ENCODE measurements at regions not wholly inside any gene's neighbourhood (a gene's known extent, or its start where the extent isn't known, plus 50 kb on each side); places are given as distances from the start of the nearest gene placed in this dataset.

DNA sequence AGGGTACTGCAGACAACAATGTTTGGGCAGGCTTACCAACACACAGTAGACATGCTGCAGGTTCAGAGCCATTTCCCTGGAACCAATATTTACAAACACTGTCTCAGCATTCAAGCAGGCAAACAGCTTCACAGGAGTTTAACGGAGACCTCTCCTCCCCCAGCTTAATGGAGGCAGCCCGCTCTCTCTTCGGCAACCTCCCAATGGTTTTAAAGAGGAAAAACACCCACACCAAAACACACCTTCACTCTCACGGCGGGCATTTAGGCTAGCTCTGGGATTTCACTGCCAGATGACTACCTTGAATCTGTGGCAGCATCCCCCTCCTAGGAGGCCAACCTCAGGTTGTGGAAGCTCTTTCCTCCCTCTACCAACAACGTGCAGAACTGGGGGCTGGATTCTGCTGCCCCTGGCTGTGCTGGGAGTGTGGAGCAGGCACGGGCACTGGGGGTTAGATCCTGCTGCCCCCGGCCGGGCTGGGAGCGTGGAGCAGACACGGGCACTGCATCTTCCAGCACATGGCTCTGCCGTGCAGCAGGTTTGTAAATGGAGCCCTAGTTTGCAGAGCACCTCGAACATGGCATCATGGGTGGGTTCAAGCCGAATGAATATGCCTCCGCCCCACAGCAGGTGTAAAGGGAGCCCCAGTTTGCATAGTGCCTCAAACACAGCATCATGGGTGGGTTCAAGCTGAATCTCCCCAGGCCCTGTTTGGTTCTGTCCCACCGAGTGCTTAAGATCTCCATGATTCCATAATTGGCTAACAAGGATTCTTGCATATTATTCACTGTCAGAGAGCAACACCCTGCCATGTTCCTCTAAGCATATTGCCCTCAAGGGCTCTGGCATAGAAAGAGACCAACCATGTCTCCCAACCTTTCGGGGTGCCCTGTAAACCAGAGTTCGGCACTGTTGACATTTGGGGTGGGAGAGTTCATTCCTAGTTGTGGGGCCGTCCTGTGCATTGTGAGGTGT lies 86.4 kb downstream of the RBFOX3 start:
- Histone ChIP-seq H3K9me3 (ENCODE audit: control insufficient read depth, low read length) (no peaks in the 10 kb centered on the region), H3K36me3 (ENCODE audit: control insufficient read depth, insufficient read depth, low read length) (no peaks in the 10 kb centered on the region), H3K27me3 (replicated peaks; ENCODE audit: control insufficient read depth, insufficient read depth, low read length, poor library complexity, severe bottlenecking) (peaks cover 1% of the 10 kb centered on the region), H3K4me1 (ENCODE audit: control insufficient read depth, insufficient read depth, low read length, poor library complexity, severe bottlenecking) (no peaks in the 10 kb centered on the region), H3K4me3 (ENCODE audit: insufficient read depth, low read depth, low read length, poor library complexity, severe bottlenecking) (no peak overlapping the region), H3K27ac (ENCODE audit: insufficient read depth, low read length, poor library complexity, severe bottlenecking) (no peak overlapping the region)
- no peak for DNase-seq

DNA sequence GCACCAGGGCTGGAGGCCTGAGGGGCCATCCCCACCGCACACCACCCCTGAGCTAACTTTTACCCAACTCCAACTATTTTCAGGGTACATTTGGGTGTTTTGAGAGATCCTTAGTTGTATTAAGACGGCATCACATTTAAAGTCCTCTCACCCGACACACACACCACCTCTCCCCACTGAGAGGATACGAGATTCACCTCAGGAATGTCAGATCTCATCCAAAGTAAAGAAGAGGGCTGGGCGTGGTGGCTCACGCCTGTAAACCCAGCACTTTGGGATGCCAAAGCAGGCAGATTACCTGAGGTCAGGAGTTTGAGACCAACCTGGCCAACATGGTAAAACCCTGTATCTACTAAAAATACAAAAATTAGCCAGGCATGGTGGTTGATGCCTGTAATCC lies 88.4 kb downstream of the RBFOX3 start:
- H3K27me3 ChIP-seq (replicated peaks; ENCODE audit: control insufficient read depth, insufficient read depth, low read length, poor library complexity, severe bottlenecking), result peaks cover 12% of the 10 kb centered on the region
- no peak overlapping the region for H3K27ac ChIP-seq (ENCODE audit: insufficient read depth, low read length, poor library complexity, severe bottlenecking)
- no peak overlapping the region for H3K4me3 ChIP-seq (ENCODE audit: insufficient read depth, low read depth, low read length, poor library complexity, severe bottlenecking)
- no peaks in the 10 kb centered on the region for H3K36me3 ChIP-seq (ENCODE audit: control insufficient read depth, insufficient read depth, low read length)
- no peaks in the 10 kb centered on the region for H3K4me1 ChIP-seq (ENCODE audit: control insufficient read depth, insufficient read depth, low read length, poor library complexity, severe bottlenecking)
- no peaks in the 10 kb centered on the region for H3K9me3 ChIP-seq (ENCODE audit: control insufficient read depth, low read length)
- DNase-seq, result no peak

DNA sequence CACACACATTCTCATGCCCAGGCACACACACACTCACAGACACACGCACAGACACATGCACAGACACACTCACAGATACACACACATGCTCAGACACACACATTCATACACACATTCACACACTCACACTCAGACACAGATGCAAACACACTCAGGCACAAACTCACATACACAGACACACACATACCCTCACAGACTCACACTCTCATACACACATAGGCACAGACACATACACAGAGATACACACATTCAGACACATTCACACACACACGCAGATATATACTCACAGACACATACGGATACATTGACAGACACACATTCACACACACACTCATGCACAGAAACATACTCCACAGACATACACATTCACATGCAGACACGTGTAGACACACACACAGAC lies 89.6 kb downstream of the RBFOX3 start:
- Histone ChIP-seq H3K4me3 (ENCODE audit: insufficient read depth, low read depth, low read length, poor library complexity, severe bottlenecking) (no peak overlapping the region), H3K27ac (ENCODE audit: insufficient read depth, low read length, poor library complexity, severe bottlenecking) (no peak overlapping the region), H3K4me1 (ENCODE audit: control insufficient read depth, insufficient read depth, low read length, poor library complexity, severe bottlenecking) (no peaks in the 10 kb centered on the region), H3K27me3 (replicated peaks; ENCODE audit: control insufficient read depth, insufficient read depth, low read length, poor library complexity, severe bottlenecking) (peaks cover 17% of the 10 kb centered on the region), H3K9me3 (ENCODE audit: control insufficient read depth, low read length) (no peaks in the 10 kb centered on the region), H3K36me3 (ENCODE audit: control insufficient read depth, insufficient read depth, low read length) (no peaks in the 10 kb centered on the region)
- no peak for DNase-seq

DNA sequence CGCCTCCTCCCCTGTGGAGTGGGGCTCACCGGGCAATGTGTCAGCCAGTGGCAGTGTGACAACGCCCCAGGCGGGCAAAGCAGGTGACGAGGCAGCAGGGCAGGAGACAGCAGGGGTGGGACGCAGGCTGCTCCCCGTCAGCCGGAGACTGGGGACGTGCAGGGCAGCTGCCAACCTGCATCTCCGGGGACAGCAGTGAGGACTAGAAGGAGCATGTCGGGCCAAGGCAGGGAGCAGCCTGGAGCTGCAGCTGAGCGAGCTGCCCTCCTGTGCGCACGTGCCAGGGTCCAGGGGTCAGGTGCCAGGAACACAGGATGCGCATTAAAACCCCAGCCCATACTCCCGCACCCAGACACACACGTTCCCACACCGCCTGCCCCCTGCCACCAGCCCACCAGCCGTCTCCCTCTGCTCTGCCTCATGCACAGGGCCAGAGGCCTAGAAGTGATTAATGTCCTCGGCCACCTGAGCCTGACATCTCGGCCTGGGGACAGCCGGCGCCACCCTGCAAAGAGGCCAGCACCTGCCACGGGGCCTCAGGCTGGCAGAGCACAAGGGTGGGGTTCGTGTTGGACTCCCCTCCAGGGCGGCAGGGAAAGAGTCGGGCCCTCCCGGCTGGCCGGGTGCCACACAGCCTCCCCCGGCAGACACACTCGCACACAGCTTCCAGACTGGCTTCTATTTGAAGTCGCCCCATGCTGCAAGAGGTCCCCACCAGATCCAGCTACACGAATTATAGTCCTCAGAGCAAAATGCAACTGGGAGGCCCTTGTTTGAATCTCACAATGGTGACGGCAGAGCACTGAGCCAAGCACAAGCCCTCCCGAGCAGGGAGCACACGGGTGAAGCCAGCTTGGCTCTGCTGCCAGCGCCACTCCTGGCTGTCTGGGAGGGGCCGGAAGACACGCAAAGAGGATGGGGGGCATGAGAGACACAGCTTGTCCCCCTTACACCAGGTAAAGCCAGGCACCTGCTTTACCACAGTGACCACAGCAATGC lies 90.4 kb downstream of the RBFOX3 start:
- peaks cover 17% of the 10 kb centered on the region for H3K27me3 ChIP-seq (replicated peaks; ENCODE audit: control insufficient read depth, insufficient read depth, low read length, poor library complexity, severe bottlenecking)
- H3K4me3 ChIP-seq (ENCODE audit: insufficient read depth, low read depth, low read length, poor library complexity, severe bottlenecking), result no peak overlapping the region
- H3K4me1 ChIP-seq (ENCODE audit: control insufficient read depth, insufficient read depth, low read length, poor library complexity, severe bottlenecking), result no peaks in the 10 kb centered on the region
- no peak overlapping the region for H3K27ac ChIP-seq (ENCODE audit: insufficient read depth, low read length, poor library complexity, severe bottlenecking)
- H3K9me3 ChIP-seq (ENCODE audit: control insufficient read depth, low read length), result no peaks in the 10 kb centered on the region
- DNase-seq, result no peak
- H3K36me3 ChIP-seq (ENCODE audit: control insufficient read depth, insufficient read depth, low read length), result no peaks in the 10 kb centered on the region

DNA sequence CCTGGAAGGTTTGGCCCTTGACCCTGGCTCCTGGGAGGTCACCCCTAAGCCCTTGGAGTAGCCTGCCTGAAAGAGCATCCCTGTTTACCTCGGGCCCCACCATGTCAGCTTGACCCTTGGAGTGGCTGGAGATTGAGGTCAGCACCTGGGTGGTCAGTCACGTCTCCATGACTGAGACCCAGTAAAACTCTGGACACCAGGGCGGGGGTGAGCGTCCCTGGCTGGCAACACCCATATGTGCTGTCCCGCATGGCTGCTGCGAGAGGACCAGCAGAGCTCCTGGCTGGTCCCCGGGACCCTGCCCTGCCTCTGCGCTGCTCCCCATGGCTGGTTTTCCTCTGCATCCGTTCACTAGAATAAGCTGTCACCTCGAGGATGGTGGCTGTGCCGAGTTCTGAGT lies 91.2 kb downstream of the RBFOX3 start:
- no peak for DNase-seq
- H3K9me3 ChIP-seq (ENCODE audit: control insufficient read depth, low read length), result no peaks in the 10 kb centered on the region
- no peaks in the 10 kb centered on the region for H3K36me3 ChIP-seq (ENCODE audit: control insufficient read depth, insufficient read depth, low read length)
- peaks cover 17% of the 10 kb centered on the region for H3K27me3 ChIP-seq (replicated peaks; ENCODE audit: control insufficient read depth, insufficient read depth, low read length, poor library complexity, severe bottlenecking)
- H3K27ac ChIP-seq (ENCODE audit: insufficient read depth, low read length, poor library complexity, severe bottlenecking), result no peak overlapping the region
- H3K4me1 ChIP-seq (ENCODE audit: control insufficient read depth, insufficient read depth, low read length, poor library complexity, severe bottlenecking), result no peaks in the 10 kb centered on the region
- H3K4me3 ChIP-seq (ENCODE audit: insufficient read depth, low read depth, low read length, poor library complexity, severe bottlenecking), result no peak overlapping the region

DNA sequence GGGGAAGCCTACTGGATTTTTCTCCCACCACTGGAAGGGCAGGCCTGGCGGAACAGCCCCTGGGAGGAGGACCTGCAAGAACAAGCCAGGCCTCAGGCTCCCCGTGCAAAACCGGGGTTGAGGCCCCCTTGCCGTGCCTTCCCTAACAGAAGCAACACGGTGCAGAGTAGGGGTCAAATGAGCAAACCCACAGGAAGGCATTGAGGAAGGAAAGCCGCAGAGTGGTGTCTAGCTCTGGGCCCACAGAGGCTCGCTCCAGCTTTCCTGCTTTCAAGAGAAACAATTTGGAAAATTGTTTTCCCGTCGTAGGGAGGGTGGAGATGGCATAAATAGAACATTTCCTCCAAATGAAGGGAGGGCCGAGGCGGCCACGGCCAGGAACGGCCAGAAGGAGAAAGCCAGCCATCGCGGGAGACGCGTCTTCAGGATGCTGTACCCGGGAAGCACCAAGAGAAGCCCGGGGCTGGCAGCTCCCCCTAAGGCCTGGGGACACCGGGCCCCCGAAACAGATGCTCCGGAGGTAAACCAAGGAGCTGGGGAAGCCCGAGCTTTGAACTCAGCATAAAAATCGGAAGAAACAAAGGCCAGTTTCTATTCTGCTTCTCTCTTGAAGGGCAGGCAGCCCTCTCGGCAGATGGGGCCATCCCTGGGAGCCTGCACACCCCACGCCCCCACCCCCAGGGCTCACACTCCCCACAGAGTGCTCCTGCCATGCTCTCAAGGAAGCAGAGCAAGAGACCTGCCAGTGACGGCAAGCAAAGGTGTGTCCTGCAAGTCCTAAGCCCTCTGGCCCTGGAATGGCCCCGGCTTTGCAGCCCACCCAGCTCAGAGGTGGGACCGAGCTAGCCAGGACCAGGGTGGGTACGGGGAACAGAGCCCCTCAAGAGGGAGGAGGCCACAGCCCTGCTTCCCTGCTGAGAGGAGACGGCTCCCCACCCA lies 92.0 kb downstream of the RBFOX3 start:
- Histone ChIP-seq H3K4me1 (ENCODE audit: control insufficient read depth, insufficient read depth, low read length, poor library complexity, severe bottlenecking) (no peaks in the 10 kb centered on the region), H3K36me3 (ENCODE audit: control insufficient read depth, insufficient read depth, low read length) (no peaks in the 10 kb centered on the region), H3K27me3 (replicated peaks; ENCODE audit: control insufficient read depth, insufficient read depth, low read length, poor library complexity, severe bottlenecking) (peaks cover 17% of the 10 kb centered on the region)

DNA sequence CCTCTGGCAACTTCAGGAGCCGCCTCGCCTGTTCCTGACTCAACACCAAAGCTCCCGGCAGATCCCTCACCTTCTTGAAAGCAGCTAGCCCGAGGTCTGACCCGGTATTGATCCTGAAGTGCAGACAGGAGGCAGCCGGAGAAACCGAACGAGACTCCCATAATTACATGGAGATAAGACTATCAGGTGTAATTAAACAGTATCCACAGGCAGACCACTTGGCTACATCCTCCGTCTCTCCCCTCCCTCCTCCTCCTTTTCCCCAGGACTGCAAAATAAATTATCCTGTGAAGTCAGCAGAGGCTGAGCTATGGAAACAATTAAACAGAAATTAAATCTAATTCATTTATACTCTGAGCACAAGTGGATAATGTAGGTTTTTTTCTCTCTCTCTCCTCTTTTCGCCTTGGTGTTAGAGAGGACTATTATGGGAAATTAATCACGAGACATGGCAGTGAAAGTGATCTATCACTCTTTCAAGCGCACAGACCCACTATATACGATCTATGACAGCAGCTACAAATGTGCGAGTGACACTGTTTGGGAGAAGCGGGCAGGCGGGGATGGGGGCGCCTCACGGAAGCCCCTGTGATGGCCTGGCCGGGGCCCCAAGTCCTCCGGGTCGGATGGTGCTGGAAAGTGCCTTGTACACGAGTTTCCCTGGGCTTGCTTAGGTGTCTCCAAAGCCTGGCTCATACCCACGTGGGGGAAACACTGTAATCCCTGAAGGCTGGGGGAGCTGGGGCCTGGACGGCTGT lies 92.8 kb downstream of the RBFOX3 start:
- no peak for DNase-seq
- no peaks in the 10 kb centered on the region for H3K9me3 ChIP-seq (ENCODE audit: control insufficient read depth, low read length)
- no peak overlapping the region for H3K4me3 ChIP-seq (ENCODE audit: insufficient read depth, low read depth, low read length, poor library complexity, severe bottlenecking)
- no peak overlapping the region for H3K27ac ChIP-seq (ENCODE audit: insufficient read depth, low read length, poor library complexity, severe bottlenecking)
- no peaks in the 10 kb centered on the region for H3K36me3 ChIP-seq (ENCODE audit: control insufficient read depth, insufficient read depth, low read length)
- no peaks in the 10 kb centered on the region for H3K4me1 ChIP-seq (ENCODE audit: control insufficient read depth, insufficient read depth, low read length, poor library complexity, severe bottlenecking)
- H3K27me3 ChIP-seq (replicated peaks; ENCODE audit: control insufficient read depth, insufficient read depth, low read length, poor library complexity, severe bottlenecking), result peaks cover 17% of the 10 kb centered on the region

More for the DNA sequence above, 92.0 kb downstream of the RBFOX3 start:
- Histone ChIP-seq H3K9me3 (ENCODE audit: control insufficient read depth, low read length) (no peaks in the 10 kb centered on the region), H3K27ac (ENCODE audit: insufficient read depth, low read length, poor library complexity, severe bottlenecking) (no peak overlapping the region), H3K4me3 (ENCODE audit: insufficient read depth, low read depth, low read length, poor library complexity, severe bottlenecking) (no peak overlapping the region)
- no peak for DNase-seq

DNA sequence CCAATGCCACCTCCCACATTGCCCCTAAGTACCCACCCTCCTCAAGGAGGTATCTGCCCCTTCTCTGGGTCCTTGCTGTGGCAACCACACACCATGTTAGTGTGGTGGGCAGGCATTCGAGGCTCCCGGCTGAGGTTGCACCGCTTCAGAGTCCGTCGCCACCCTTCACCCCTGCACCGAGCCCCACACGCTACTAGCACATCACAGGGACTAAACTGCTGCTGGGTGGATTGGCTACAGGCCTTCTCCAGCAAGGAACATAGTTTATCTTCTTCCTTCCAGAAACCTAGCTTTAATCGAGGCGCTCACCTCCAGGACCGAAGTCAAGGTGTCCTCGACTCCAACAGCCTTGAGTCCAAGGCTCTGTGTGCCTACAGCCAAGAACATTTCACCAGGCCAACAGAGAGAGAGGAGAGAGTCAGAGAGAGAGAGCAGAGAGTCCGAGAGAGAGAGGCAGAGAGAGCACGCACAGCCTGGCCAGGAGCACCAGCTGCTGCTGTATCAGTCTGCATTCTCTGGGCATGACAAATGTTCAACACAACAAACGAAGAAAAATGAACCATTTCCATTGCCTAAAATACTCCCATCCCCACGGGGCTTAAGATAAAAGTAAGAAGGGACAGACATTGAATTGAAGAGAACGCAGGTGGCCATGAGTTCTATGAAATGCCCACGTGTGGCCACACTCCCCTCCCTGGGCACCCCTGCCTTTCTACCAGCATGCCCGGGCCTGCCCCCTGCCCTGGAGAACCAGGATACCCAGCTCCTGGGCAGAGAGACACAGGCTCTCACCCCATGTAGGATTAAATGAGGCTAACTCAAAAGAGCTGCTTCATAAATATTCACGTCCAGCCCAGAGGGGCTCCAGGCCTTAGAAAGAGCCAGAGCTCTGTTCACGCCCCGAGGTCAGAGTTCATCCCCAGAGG lies 94.9 kb downstream of the RBFOX3 start:
- Histone ChIP-seq H3K36me3 (ENCODE audit: control insufficient read depth, insufficient read depth, low read length) (no peaks in the 10 kb centered on the region), H3K9me3 (ENCODE audit: control insufficient read depth, low read length) (no peaks in the 10 kb centered on the region), H3K27ac (ENCODE audit: insufficient read depth, low read length, poor library complexity, severe bottlenecking) (no peak overlapping the region), H3K27me3 (replicated peaks; ENCODE audit: control insufficient read depth, insufficient read depth, low read length, poor library complexity, severe bottlenecking) (peaks cover 17% of the 10 kb centered on the region), H3K4me1 (ENCODE audit: control insufficient read depth, insufficient read depth, low read length, poor library complexity, severe bottlenecking) (no peaks in the 10 kb centered on the region), H3K4me3 (ENCODE audit: insufficient read depth, low read depth, low read length, poor library complexity, severe bottlenecking) (no peak overlapping the region)
- no peak for DNase-seq
